MCF 10A (cell line): ENCODE measurements at regions not wholly inside any gene's neighbourhood (a gene's known extent, or its start where the extent isn't known, plus 50 kb on each side); places are given as distances from the start of the nearest gene placed in this dataset.

Experiments used
- BruUV-seq: library from RNA; stranded (reverse); fragments of 400-500 nt; replicated peaks from 2 replicates; lab custom pipeline; 2021; lab: Mats Ljungman, UMichigan
- CTCF ChIA-PET: fragments of 300-600 bp; sonication (Branson Sonifier 250); formaldehyde crosslinking; extraction: SDS; loops from one replicate; lab custom pipeline; 2021; ENCODE audit warnings: antibody characterized with exemption, inconsistent platforms; lab: Yijun Ruan, JAX
- POLR2A ChIA-PET: fragments of 300-600, 350-650 bp; sonication (Branson Sonifier 250); formaldehyde crosslinking; extraction: SDS; loops from one replicate; lab custom pipeline; 2020; ENCODE audit warnings: antibody characterized with exemption, inconsistent platforms; lab: Yijun Ruan, JAX
- DNase-seq: peaks from one replicate; pipeline ENCODE4 v3.0.0-alpha.2; 2018; ENCODE audit not compliant: unreplicated experiment
- H3K27ac Mint-ChIP-seq: one replicate; pipeline ENCODE4 v1.8.0; 2022; ENCODE audit warnings: mild to moderate bottlenecking, low read depth, mixed read lengths; ENCODE audit not compliant: unreplicated experiment
- H3K27me3 Mint-ChIP-seq: one replicate; pipeline ENCODE4 v1.8.0; 2022; ENCODE audit warnings: mixed read lengths; ENCODE audit not compliant: insufficient read depth, unreplicated experiment
- H3K36me3 Mint-ChIP-seq: one replicate; pipeline ENCODE4 v1.8.0; 2022; ENCODE audit warnings: mild to moderate bottlenecking, moderate library complexity, mixed read lengths; ENCODE audit not compliant: insufficient read depth, unreplicated experiment
- H3K4me1 Mint-ChIP-seq: one replicate; pipeline ENCODE4 v1.8.0; 2022; ENCODE audit warnings: mixed read lengths; ENCODE audit not compliant: insufficient read depth, unreplicated experiment
- H3K4me3 Mint-ChIP-seq: one replicate; pipeline ENCODE4 v1.8.0; 2022; ENCODE audit warnings: mild to moderate bottlenecking, moderate library complexity, mixed read lengths; ENCODE audit not compliant: unreplicated experiment
- H3K9me3 Mint-ChIP-seq: one replicate; pipeline ENCODE4 v1.8.0; 2022; ENCODE audit warnings: mixed read lengths; ENCODE audit not compliant: unreplicated experiment
- intact Hi-C: fragments of 100-400 bp; cut with micrococcal nuclease; formaldehyde crosslinking; loops from 2 replicates; pipeline ENCODE4 v1.14.1; 2022
- TF ChIP-seq, protein P1 (sequence below): fragments of 200-600 bp; IDR thresholded peaks from one replicate; pipeline ENCODE4 v1.8.0; 2022; ENCODE audit warnings: antibody characterized with exemption, mild to moderate bottlenecking; ENCODE audit not compliant: unreplicated experiment

DNA sequence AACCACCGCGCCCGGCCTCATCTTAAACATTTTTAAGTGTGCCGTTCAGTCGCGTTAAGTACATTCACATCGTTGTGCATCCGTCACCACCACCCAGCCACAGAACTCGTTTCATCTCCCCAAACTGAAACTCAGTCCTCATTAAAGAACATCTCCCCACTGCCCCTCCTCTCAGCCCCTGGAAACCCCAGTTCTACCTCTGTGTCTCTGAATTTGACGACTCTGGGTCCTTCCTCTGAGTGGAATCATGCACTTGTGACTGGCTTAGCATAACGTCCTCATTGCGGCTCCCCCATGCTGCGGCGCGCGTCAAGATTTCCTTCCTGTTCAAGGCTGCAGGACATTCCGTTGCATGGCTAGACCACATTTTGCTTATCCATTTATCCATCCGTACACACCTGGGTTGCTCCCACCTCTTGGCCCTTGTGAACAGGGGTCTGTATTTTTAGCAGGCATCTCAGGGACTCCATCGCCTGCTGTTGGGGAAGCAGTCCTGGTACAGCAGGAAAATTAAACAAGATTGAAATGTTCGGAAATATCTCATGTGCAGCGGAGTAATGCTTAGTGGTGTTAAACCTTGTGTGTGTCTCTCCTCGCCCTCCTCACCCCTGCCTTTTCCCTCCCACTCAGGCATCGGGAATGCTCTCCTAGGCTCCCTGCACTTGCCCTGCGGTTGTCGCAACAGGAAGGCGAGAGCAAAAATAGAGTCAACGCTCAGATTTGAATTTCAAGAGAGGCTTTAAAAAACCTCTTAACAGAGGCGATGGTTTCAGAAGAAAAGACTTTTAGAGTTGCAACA is 127.9 kb downstream of the PXDC1 start:
- TF ChIP-seq, protein P1, sequence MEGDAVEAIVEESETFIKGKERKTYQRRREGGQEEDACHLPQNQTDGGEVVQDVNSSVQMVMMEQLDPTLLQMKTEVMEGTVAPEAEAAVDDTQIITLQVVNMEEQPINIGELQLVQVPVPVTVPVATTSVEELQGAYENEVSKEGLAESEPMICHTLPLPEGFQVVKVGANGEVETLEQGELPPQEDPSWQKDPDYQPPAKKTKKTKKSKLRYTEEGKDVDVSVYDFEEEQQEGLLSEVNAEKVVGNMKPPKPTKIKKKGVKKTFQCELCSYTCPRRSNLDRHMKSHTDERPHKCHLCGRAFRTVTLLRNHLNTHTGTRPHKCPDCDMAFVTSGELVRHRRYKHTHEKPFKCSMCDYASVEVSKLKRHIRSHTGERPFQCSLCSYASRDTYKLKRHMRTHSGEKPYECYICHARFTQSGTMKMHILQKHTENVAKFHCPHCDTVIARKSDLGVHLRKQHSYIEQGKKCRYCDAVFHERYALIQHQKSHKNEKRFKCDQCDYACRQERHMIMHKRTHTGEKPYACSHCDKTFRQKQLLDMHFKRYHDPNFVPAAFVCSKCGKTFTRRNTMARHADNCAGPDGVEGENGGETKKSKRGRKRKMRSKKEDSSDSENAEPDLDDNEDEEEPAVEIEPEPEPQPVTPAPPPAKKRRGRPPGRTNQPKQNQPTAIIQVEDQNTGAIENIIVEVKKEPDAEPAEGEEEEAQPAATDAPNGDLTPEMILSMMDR = no peak
- BruUV-seq = no TSS peak
- Mint-ChIP-seq H3K9me3 (no peaks in the 10 kb centered on the region), H3K4me3 (no peak overlapping the region), H3K27ac (no peak overlapping the region), H3K27me3 (no peaks in the 10 kb centered on the region), H3K4me1 (no peaks in the 10 kb centered on the region), H3K36me3 (no peaks in the 10 kb centered on the region)
- intact Hi-C loops = no loop called here
- ChIA-PET POLR2A (interaction anchor here (0.6 kb wide), 1 partner anchor 222 kb away, joined by 4 read pairs; no protein-coding TSS in a partner anchor), CTCF (no interaction called here)
- DNase-seq = no peak

DNA sequence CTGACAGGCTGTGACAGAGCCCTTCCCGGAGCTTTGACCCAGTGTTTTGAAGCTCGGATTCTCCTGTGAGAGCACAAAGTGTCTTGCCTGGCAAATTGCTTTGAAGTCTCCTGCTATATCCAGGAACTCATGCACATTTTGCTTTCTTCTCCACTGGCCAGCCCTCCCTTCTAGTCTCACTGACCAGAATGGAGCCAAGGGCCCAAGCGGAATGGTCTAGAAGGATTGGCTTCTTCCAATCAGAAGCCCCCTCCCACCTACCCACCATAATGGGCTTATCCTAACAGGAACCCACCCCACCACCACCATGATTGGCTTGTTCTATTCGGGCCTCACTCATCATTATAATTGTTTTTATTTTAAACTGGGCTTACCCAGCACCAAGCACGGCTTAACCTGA is 130.1 kb downstream of the PXDC1 start:
- ChIA-PET POLR2A (no interaction called here), CTCF (interaction anchor here (0.7 kb wide), 1 partner anchor 12 kb away, joined by 3 read pairs; no protein-coding TSS in a partner anchor)
- H3K4me1 Mint-ChIP-seq = no peaks in the 10 kb centered on the region
- TF ChIP-seq, protein P1 = no peak
- BruUV-seq = no TSS peak
- H3K27me3 Mint-ChIP-seq = no peaks in the 10 kb centered on the region
- H3K9me3 Mint-ChIP-seq = no peaks in the 10 kb centered on the region
- no peak overlapping the region for H3K27ac Mint-ChIP-seq
- intact Hi-C loops = no loop called here
- DNase-seq = no peak
- no peak overlapping the region for H3K4me3 Mint-ChIP-seq
- no peaks in the 10 kb centered on the region for H3K36me3 Mint-ChIP-seq

DNA sequence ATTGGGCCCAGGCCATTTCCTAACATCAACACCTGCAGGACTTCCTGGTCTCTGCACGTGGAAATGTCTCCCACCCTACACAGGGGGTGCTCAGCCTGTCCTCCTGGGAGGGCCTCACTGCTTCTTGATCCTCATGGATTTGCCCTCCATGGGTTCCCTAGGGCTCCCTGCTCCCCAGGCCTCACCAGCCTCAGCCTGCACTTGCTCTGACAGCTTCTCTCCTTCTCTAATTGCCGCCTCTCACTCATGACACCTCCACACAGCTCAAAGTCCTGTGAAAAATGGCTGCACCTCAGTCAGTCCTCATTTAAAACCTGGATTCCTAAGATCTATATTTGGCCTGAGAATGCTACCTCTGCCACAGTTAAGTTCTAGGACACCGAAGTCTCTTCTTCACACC is 130.6 kb downstream of the PXDC1 start:
- TF ChIP-seq, protein P1 = no peak
- no TSS peak for BruUV-seq
- Mint-ChIP-seq H3K27ac (no peak overlapping the region), H3K27me3 (no peaks in the 10 kb centered on the region), H3K4me3 (no peak overlapping the region), H3K4me1 (no peaks in the 10 kb centered on the region), H3K9me3 (no peaks in the 10 kb centered on the region), H3K36me3 (no peaks in the 10 kb centered on the region)
- intact Hi-C loops = no loop called here
- DNase-seq = no peak
- CTCF ChIA-PET = interaction anchor here (0.7 kb wide), 1 partner anchor 12 kb away, joined by 3 read pairs; no protein-coding TSS in a partner anchor
- POLR2A ChIA-PET = no interaction called here

DNA sequence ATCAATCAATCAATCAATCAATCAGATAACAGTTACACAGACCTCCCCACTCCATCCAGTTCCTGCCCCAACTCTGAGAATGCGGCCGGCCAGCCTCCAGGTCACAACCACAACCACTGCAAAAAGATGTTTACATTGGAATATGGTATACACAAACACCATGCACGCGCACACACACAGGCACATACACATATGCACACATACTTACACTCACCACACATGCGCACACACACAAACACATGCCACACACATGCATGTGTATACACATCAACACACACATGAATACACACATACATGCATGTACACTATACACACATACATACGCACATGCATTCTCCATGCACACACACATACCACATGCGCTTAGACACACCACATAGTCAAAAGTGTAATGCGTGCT is 131.1 kb downstream of the PXDC1 start:
- no peaks in the 10 kb centered on the region for H3K36me3 Mint-ChIP-seq
- H3K4me3 Mint-ChIP-seq = no peak overlapping the region
- ChIA-PET CTCF (no interaction called here), POLR2A (no interaction called here)
- intact Hi-C loops = no loop called here
- TF ChIP-seq, protein P1 = no peak
- no peaks in the 10 kb centered on the region for H3K4me1 Mint-ChIP-seq
- DNase-seq = no peak
- H3K9me3 Mint-ChIP-seq = no peaks in the 10 kb centered on the region
- H3K27me3 Mint-ChIP-seq = no peaks in the 10 kb centered on the region
- no TSS peak for BruUV-seq
- no peak overlapping the region for H3K27ac Mint-ChIP-seq
